Non-pigmented ciliary epithelial cell (primary cell): ENCODE measurements at regions not wholly inside any gene's neighbourhood (a gene's known extent, or its start where the extent isn't known, plus 50 kb on each side); places are given as distances from the start of the nearest gene placed in this dataset.
"Not testable (repeated sequence)": the region's sequence is repeated elsewhere in the genome, so short reads cannot be mapped to it uniquely, and the experiment has no call there.

Experiments used
- DNase-seq: peaks from one replicate; pipeline ENCODE4 v3.0.0-alpha.2; 2010; ENCODE audit warnings: low read depth

GRCh38 chr5:153939101-153939500 is 99.6 kb downstream of the FAM114A2 start:
- no peak for DNase-seq

- DNase-seq = no peak
Measured at GRCh38 chr5:153938191-153938842, 100.4 kb downstream of the FAM114A2 start.

GRCh38 chr5:153937661-153938060 is 101.0 kb downstream of the FAM114A2 start:
- no peak for DNase-seq

GRCh38 chr5:153935151-153935550 is 103.6 kb downstream of the FAM114A2 start:
- not testable (repeated sequence) for DNase-seq

GRCh38 chr5:153926201-153926600 is 112.5 kb downstream of the FAM114A2 start:
- no peak for DNase-seq

- no peak for DNase-seq
Measured at GRCh38 chr5:153919161-153919560, 119.5 kb downstream of the FAM114A2 start.

- no peak for DNase-seq
Measured at GRCh38 chr5:153907170-153907775, 131.4 kb downstream of the FAM114A2 start.

GRCh38 chr5:153905219-153905618 is 133.5 kb downstream of the FAM114A2 start:
- DNase-seq = no peak

GRCh38 chr5:153903321-153903720 is 135.4 kb downstream of the FAM114A2 start:
- no peak for DNase-seq

GRCh38 chr5:153902016-153902415 is 136.7 kb downstream of the FAM114A2 start:
- DNase-seq = no peak

- no peak for DNase-seq
Measured at GRCh38 chr5:153901449-153901848, 137.3 kb downstream of the FAM114A2 start.

- DNase-seq = peak; percentile 45
Measured at GRCh38 chr5:153900703-153901395, 137.9 kb downstream of the FAM114A2 start.

- no peak for DNase-seq
Measured at GRCh38 chr5:153899746-153900145, 139.0 kb downstream of the FAM114A2 start.

GRCh38 chr5:153896701-153897100 is 142.0 kb downstream of the FAM114A2 start:
- DNase-seq = peak; percentile 35

GRCh38 chr5:153896117-153896516 is 142.6 kb downstream of the FAM114A2 start:
- no peak for DNase-seq

- DNase-seq = no peak
Measured at GRCh38 chr5:153895266-153895665, 143.4 kb downstream of the FAM114A2 start.

GRCh38 chr5:153893817-153894216 is 144.9 kb downstream of the FAM114A2 start:
- no peak for DNase-seq

- DNase-seq = no peak
Measured at GRCh38 chr5:153891394-153891793, 147.3 kb downstream of the FAM114A2 start.

- no peak for DNase-seq
Measured at GRCh38 chr5:153888781-153889180, 149.9 kb downstream of the FAM114A2 start.

- DNase-seq = no peak
Measured at GRCh38 chr5:153885141-153885540, 153.6 kb downstream of the FAM114A2 start.

- no peak for DNase-seq
Measured at GRCh38 chr5:153884612-153884957, 154.1 kb downstream of the FAM114A2 start.

GRCh38 chr5:153883854-153884611 is 154.7 kb downstream of the FAM114A2 start:
- peak; percentile 24 for DNase-seq

GRCh38 chr5:153881687-153882086 is 157.0 kb downstream of the FAM114A2 start:
- no peak for DNase-seq
